ENCODE measurements at regions not wholly inside any gene's neighbourhood (a gene's known extent, or its start where the extent isn't known, plus 50 kb on each side); places are given as distances from the start of the nearest gene placed in this dataset.

GRCh38 chr5:120164986-120165385 is 299.1 kb upstream of the PRR16 start:
- TF ChIP-seq POLR2A (IDR thresholded peaks at IDR 0.05; ENCODE audit: extremely low read depth, insufficient read length) (no peak), CTCF (IDR thresholded peaks at IDR 0.05; ENCODE audit: low read depth, low read length) (no peak), MYC (IDR thresholded peaks at IDR 0.05; ENCODE audit: low read depth, low read length) (no peak)

All from NB4 (cell line).